ENCODE measurements at regions not wholly inside any gene's neighbourhood (a gene's known extent, or its start where the extent isn't known, plus 50 kb on each side); places are given as distances from the start of the nearest gene placed in this dataset.

- DNase-seq (ENCODE audit: low read depth): no peak
- no peak for TF ChIP-seq CTCF (conservative IDR thresholded peaks at IDR 0.05; ENCODE audit: low read depth, low read length)
- H3K4me3 ChIP-seq (ENCODE audit: low read length): no peak overlapping the region
These were observed 60.5 kb downstream of the KLHDC7A start for GRCh38 chr1:18541046-18541795.

- no peak overlapping the region for H3K4me3 ChIP-seq (ENCODE audit: low read length)
- no peak for DNase-seq (ENCODE audit: low read depth)
- TF ChIP-seq CTCF (conservative IDR thresholded peaks at IDR 0.05; ENCODE audit: low read depth, low read length): no peak
These were observed 61.6 kb downstream of the KLHDC7A start for GRCh38 chr1:18542351-18542750.

GRCh38 chr1:18546026-18546425 is 65.3 kb downstream of the KLHDC7A start:
- no peak for DNase-seq (ENCODE audit: low read depth)
- no peak overlapping the region for H3K4me3 ChIP-seq (ENCODE audit: low read length)
- no peak for TF ChIP-seq CTCF (conservative IDR thresholded peaks at IDR 0.05; ENCODE audit: low read depth, low read length)

- no peak overlapping the region for H3K4me3 ChIP-seq (ENCODE audit: low read length)
- DNase-seq (ENCODE audit: low read depth): no peak
- no peak for TF ChIP-seq CTCF (conservative IDR thresholded peaks at IDR 0.05; ENCODE audit: low read depth, low read length)
These were observed 66.7 kb downstream of the KLHDC7A start for GRCh38 chr1:18547460-18547859.

- no peak for DNase-seq (ENCODE audit: low read depth)
- no peak overlapping the region for H3K4me3 ChIP-seq (ENCODE audit: low read length)
- TF ChIP-seq CTCF (conservative IDR thresholded peaks at IDR 0.05; ENCODE audit: low read depth, low read length): no peak
These were observed 67.9 kb downstream of the KLHDC7A start for GRCh38 chr1:18548643-18549042.

GRCh38 chr1:18549106-18549505 is 68.4 kb downstream of the KLHDC7A start:
- TF ChIP-seq CTCF (conservative IDR thresholded peaks at IDR 0.05; ENCODE audit: low read depth, low read length): no peak
- no peak overlapping the region for H3K4me3 ChIP-seq (ENCODE audit: low read length)
- DNase-seq (ENCODE audit: low read depth): no peak

GRCh38 chr1:18549906-18550305 is 69.2 kb downstream of the KLHDC7A start:
- no peak for TF ChIP-seq CTCF (conservative IDR thresholded peaks at IDR 0.05; ENCODE audit: low read depth, low read length)
- H3K4me3 ChIP-seq (ENCODE audit: low read length): no peak overlapping the region
- DNase-seq (ENCODE audit: low read depth): no peak

Measured in retinal pigment epithelial cell (primary cell).